Calu3 (cell line): ENCODE measurements at regions not wholly inside any gene's neighbourhood (a gene's known extent, or its start where the extent isn't known, plus 50 kb on each side); places are given as distances from the start of the nearest gene placed in this dataset.

Experiments used
- BruUV-seq: library from RNA; stranded (reverse); fragments of 400-500 nt; replicated peaks from 2 replicates; lab custom pipeline; 2021; lab: Mats Ljungman, UMichigan
- CTCF ChIA-PET: fragments of 300-600 bp; sonication (Branson Sonifier 250); formaldehyde crosslinking; loops from one replicate; lab custom pipeline; 2022; ENCODE audit warnings: antibody characterized with exemption; lab: Charles Lee
- DNase-seq: peaks from one replicate; pipeline ENCODE4 v3.0.0; 2022
- H3K27ac Mint-ChIP-seq: one replicate; pipeline ENCODE4 v1.8.0; 2022; ENCODE audit warnings: mixed read lengths; ENCODE audit not compliant: unreplicated experiment
- H3K27me3 Mint-ChIP-seq: one replicate; pipeline ENCODE4 v1.8.0; 2022; ENCODE audit warnings: mixed read lengths; ENCODE audit not compliant: unreplicated experiment
- H3K36me3 Mint-ChIP-seq: one replicate; pipeline ENCODE4 v1.8.0; 2022; ENCODE audit warnings: mild to moderate bottlenecking, moderate library complexity, mixed read lengths; ENCODE audit not compliant: insufficient read depth, unreplicated experiment
- H3K4me1 Mint-ChIP-seq: one replicate; pipeline ENCODE4 v1.8.0; 2022; ENCODE audit warnings: mild to moderate bottlenecking, low read depth, mixed read lengths; ENCODE audit not compliant: unreplicated experiment
- H3K4me3 Mint-ChIP-seq: one replicate; pipeline ENCODE4 v1.8.0; 2022; ENCODE audit warnings: mild to moderate bottlenecking, low read depth, moderate library complexity, mixed read lengths; ENCODE audit not compliant: unreplicated experiment
- H3K9me3 Mint-ChIP-seq: one replicate; pipeline ENCODE4 v1.8.0; 2022; ENCODE audit warnings: low read depth, mixed read lengths; ENCODE audit not compliant: unreplicated experiment
- intact Hi-C: fragments of 100-400 bp; cut with micrococcal nuclease; formaldehyde crosslinking; loops from one replicate; pipeline ENCODE4 v1.10.0; 2022; ENCODE audit not compliant: unreplicated experiment
- TF ChIP-seq, protein P1 (sequence below): fragments of 200-600 bp; IDR thresholded peaks from one replicate; pipeline ENCODE4 v1.8.0; 2022; ENCODE audit warnings: antibody characterized with exemption; ENCODE audit not compliant: unreplicated experiment

DNA sequence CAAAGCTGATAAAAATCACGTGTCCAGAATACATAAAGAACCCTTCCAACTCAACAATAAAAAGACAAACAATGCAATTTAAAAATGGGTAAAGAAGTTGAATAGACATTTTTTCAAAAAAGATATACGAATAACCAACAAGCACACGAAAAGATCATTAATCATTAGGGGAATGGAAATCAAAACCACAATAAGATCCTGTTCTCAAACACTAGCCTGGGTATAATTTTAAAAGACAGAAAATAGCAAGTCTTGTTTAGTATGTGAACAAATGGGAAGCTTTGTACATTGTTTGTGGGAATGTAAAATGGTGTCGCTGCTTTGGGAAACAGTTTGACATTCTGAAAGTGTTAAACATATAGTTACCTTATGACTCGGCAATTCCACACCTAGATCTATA, 86.3 kb upstream of the LMNTD1 start:
- Mint-ChIP-seq H3K36me3 (no peaks in the 10 kb centered on the region), H3K27me3 (no peaks in the 10 kb centered on the region), H3K4me1 (no peaks in the 10 kb centered on the region), H3K4me3 (no peak overlapping the region), H3K27ac (no peak overlapping the region), H3K9me3 (no peaks in the 10 kb centered on the region)
- CTCF ChIA-PET, result no interaction called here
- intact Hi-C loops, result no loop called here
- TF ChIP-seq, protein P1, sequence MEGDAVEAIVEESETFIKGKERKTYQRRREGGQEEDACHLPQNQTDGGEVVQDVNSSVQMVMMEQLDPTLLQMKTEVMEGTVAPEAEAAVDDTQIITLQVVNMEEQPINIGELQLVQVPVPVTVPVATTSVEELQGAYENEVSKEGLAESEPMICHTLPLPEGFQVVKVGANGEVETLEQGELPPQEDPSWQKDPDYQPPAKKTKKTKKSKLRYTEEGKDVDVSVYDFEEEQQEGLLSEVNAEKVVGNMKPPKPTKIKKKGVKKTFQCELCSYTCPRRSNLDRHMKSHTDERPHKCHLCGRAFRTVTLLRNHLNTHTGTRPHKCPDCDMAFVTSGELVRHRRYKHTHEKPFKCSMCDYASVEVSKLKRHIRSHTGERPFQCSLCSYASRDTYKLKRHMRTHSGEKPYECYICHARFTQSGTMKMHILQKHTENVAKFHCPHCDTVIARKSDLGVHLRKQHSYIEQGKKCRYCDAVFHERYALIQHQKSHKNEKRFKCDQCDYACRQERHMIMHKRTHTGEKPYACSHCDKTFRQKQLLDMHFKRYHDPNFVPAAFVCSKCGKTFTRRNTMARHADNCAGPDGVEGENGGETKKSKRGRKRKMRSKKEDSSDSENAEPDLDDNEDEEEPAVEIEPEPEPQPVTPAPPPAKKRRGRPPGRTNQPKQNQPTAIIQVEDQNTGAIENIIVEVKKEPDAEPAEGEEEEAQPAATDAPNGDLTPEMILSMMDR, result no peak
- no TSS peak for BruUV-seq
- DNase-seq, result no peak

DNA sequence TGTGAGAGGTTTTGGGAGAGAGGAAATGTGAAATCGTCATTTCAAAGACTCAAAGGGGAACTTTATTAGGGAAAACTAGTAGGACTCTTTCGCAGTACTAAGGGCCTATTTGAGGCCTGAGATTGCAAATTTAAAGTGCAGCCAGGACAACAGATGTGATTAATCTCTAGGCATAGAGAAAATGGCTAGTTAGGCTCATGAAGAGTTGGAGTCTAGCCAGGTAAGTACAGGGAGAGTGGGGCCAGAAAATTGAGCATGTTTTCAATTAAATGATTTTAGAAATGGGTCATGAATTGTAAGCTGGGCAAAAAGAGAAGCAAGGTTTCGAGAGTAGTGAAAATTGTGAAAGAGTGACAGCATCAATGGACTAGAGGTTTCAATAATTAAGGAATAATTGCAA, 91.9 kb upstream of the LMNTD1 start:
- TF ChIP-seq, protein P1, result no peak
- no peak for DNase-seq
- intact Hi-C loops, result no loop called here
- Mint-ChIP-seq H3K4me1 (no peaks in the 10 kb centered on the region), H3K4me3 (no peak overlapping the region), H3K27ac (no peak overlapping the region), H3K36me3 (no peaks in the 10 kb centered on the region), H3K27me3 (no peaks in the 10 kb centered on the region), H3K9me3 (no peaks in the 10 kb centered on the region)
- BruUV-seq, result no TSS peak
- CTCF ChIA-PET, result no interaction called here

DNA sequence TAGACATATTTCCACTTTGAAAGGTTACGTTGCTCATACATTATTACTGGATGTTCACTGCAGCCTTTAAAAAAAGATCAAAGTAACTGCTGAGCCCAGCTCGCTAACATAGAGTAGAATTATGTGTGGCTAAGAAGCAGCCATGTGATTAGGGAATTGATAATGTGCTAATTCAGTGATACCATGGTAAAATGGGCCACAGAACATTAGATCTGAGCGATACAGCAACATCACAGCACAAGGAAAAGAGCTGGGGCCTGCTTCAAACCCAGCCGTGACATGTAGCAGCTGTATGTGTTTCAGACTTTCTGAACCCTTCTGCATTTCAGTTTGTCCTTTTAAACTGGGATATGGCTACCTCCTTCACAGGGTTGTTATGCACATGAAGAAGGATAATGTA, 92.3 kb upstream of the LMNTD1 start:
- no peaks in the 10 kb centered on the region for H3K9me3 Mint-ChIP-seq
- no peaks in the 10 kb centered on the region for H3K36me3 Mint-ChIP-seq
- H3K4me1 Mint-ChIP-seq, result no peaks in the 10 kb centered on the region
- no TSS peak for BruUV-seq
- no peaks in the 10 kb centered on the region for H3K27me3 Mint-ChIP-seq
- no peak for DNase-seq
- no peak overlapping the region for H3K27ac Mint-ChIP-seq
- CTCF ChIA-PET, result no interaction called here
- TF ChIP-seq, protein P1, result no peak
- intact Hi-C loops, result no loop called here
- H3K4me3 Mint-ChIP-seq, result no peak overlapping the region

DNA sequence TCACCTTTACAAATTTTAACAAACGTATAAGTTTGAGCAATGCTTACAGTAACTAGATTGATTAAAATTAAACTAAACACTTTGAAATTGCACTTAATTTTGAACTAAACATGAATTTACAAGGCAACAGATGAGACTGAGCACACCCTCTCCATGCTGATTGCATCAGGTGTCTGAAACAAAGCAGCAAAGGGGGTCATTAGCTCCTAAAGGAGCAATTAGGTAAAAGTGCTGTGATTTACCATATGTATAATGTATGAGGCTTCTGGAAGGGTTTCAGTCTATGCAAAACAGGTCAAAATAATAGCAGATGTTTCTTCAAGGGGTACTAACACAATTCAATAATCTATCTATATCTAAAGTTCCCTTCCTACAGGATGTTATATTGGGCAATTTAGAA, 98.8 kb upstream of the LMNTD1 start:
- Mint-ChIP-seq H3K4me1 (no peaks in the 10 kb centered on the region), H3K27ac (no peak overlapping the region), H3K27me3 (no peaks in the 10 kb centered on the region), H3K36me3 (no peaks in the 10 kb centered on the region), H3K9me3 (no peaks in the 10 kb centered on the region), H3K4me3 (no peak overlapping the region)
- intact Hi-C loops, result no loop called here
- CTCF ChIA-PET, result no interaction called here
- TF ChIP-seq, protein P1, result no peak
- no peak for DNase-seq
- no TSS peak for BruUV-seq
